ENCODE measurements at regions not wholly inside any gene's neighbourhood (a gene's known extent, or its start where the extent isn't known, plus 50 kb on each side); places are given as distances from the start of the nearest gene placed in this dataset.

- DNase-seq = no peak
Observed at GRCh38 chr11:80082406-80082805, 641.6 kb upstream of the TENM4 start.

GRCh38 chr11:80077113-80077512 lies 636.3 kb upstream of the TENM4 start:
- no peak for DNase-seq

- no peak for DNase-seq
Observed at GRCh38 chr11:80074837-80075236, 634.0 kb upstream of the TENM4 start.

GRCh38 chr11:80066291-80066690 lies 625.5 kb upstream of the TENM4 start:
- no peak for DNase-seq

- DNase-seq = no peak
Observed at GRCh38 chr11:80065086-80065485, 624.3 kb upstream of the TENM4 start.

- no peak for DNase-seq
Observed at GRCh38 chr11:80061056-80061455, 620.2 kb upstream of the TENM4 start.

GRCh38 chr11:80054582-80055165 lies 613.8 kb upstream of the TENM4 start:
- no peak for DNase-seq

GRCh38 chr11:80048513-80048912 lies 607.7 kb upstream of the TENM4 start:
- DNase-seq = no peak

- no peak for DNase-seq
Observed at GRCh38 chr11:80041136-80042000, 600.5 kb upstream of the TENM4 start.

GRCh38 chr11:80034801-80035200 lies 594.0 kb upstream of the TENM4 start:
- DNase-seq = no peak

GRCh38 chr11:80031014-80031600 lies 590.3 kb upstream of the TENM4 start:
- no peak for DNase-seq

GRCh38 chr11:80028998-80029397 lies 588.2 kb upstream of the TENM4 start:
- no peak for DNase-seq

- DNase-seq = peak; percentile 23 to 76
Observed at GRCh38 chr11:80024119-80024518, 583.3 kb upstream of the TENM4 start.

GRCh38 chr11:80023386-80023785 lies 582.6 kb upstream of the TENM4 start:
- DNase-seq = no peak

- DNase-seq = no peak
Observed at GRCh38 chr11:80010536-80010935, 569.7 kb upstream of the TENM4 start.

- DNase-seq = no peak
Observed at GRCh38 chr11:80009081-80009480, 568.3 kb upstream of the TENM4 start.

- no peak for DNase-seq
Observed at GRCh38 chr11:80007616-80008015, 566.8 kb upstream of the TENM4 start.

- DNase-seq = no peak
Observed at GRCh38 chr11:79990141-79990540, 549.3 kb upstream of the TENM4 start.

GRCh38 chr11:79982185-79982584 lies 541.4 kb upstream of the TENM4 start:
- DNase-seq = no peak

GRCh38 chr11:79980916-79981315 lies 540.1 kb upstream of the TENM4 start:
- DNase-seq = no peak

- DNase-seq = no peak
Observed at GRCh38 chr11:79973721-79974617, 533.1 kb upstream of the TENM4 start.

GRCh38 chr11:79971255-79971654 lies 530.4 kb upstream of the TENM4 start:
- DNase-seq = no peak

- no peak for DNase-seq
Observed at GRCh38 chr11:79966592-79966991, 525.8 kb upstream of the TENM4 start.

All from NCI-H2081 (cell line).